Liver (tissue), 1 donor: ENCODE measurements at regions not wholly inside any gene's neighbourhood (a gene's known extent, or its start where the extent isn't known, plus 50 kb on each side); places are given as distances from the start of the nearest gene placed in this dataset. TPM values are rescaled to one million over a fixed set of nuclear protein-coding genes. Genes with fewer than 3 reads are reported as not detected.

Experiments used
- small RNA-seq: library from RNA; depleted of rRNA; stranded (forward); fragments of <200 nt; gene quantifications from one replicate; pipeline ENCODE3, GENCODE V24; 2014

Small RNA genes lying in the stretch of these regions (small RNA-seq; reads per million reads assigned to genes)
- not detected for gene RNU7-165P
